AG04449 (cell line): ENCODE measurements at regions not wholly inside any gene's neighbourhood (a gene's known extent, or its start where the extent isn't known, plus 50 kb on each side); places are given as distances from the start of the nearest gene placed in this dataset.

Experiments
- CTCF ChIA-PET: fragments of 350-600 bp; formaldehyde crosslinking; extraction: SDS; loops from one replicate; lab custom pipeline; 2021; ENCODE audit warnings: antibody characterized with exemption; lab: Yijun Ruan, JAX
- POLR2A ChIA-PET: fragments of 400-600, 350-600 bp; formaldehyde crosslinking; extraction: SDS; loops from one replicate; lab custom pipeline; 2020; ENCODE audit warnings: antibody characterized with exemption, inconsistent platforms; lab: Yijun Ruan, JAX
- DNase-seq: peaks from one replicate; pipeline ENCODE4 v3.0.0-alpha.2; 2010; ENCODE audit warnings: low read depth, low spot score
- H3K4me3 ChIP-seq: 2 replicates; pipeline ENCODE4 v1.5.1; 2011; ENCODE audit warnings: low read depth, mild to moderate bottlenecking, control low read depth, low read length
- TF ChIP-seq, protein P1 (sequence below): IDR thresholded peaks from one replicate; pipeline ENCODE4 v1.5.1; 2011; ENCODE audit warnings: mild to moderate bottlenecking, moderate library complexity, low read length, control low read depth, inconsistent platforms; ENCODE audit not compliant: insufficient read depth; ENCODE audit errors: missing control alignments

DNA sequence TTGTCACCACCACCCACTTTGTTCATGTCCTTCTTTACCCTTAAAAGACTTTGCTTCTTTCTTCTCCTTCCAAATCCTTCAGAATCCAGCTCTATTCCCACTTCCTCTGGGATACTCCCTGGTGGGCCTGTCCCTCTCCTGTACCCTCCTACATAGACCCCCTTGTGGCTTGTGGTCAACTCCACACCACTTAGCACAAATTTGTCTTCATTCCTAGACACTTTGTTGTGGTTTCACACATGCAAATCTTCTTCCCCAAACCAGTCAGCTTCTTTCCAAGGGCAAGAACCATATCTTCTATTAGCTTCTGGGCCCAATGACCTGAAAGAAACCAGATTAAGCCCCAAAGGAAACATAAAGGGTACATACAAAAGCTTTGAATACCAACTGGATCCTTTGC is 342.4 kb downstream of the TNS1 start:
- no peak for DNase-seq
- CTCF ChIA-PET: interaction anchor here (0.8 to 1.5 kb wide), 2 partner anchors 10 to 52 kb away, joined by 4 to 5 read pairs; no protein-coding TSS in a partner anchor
- POLR2A ChIA-PET: no interaction called here
- TF ChIP-seq, protein P1, sequence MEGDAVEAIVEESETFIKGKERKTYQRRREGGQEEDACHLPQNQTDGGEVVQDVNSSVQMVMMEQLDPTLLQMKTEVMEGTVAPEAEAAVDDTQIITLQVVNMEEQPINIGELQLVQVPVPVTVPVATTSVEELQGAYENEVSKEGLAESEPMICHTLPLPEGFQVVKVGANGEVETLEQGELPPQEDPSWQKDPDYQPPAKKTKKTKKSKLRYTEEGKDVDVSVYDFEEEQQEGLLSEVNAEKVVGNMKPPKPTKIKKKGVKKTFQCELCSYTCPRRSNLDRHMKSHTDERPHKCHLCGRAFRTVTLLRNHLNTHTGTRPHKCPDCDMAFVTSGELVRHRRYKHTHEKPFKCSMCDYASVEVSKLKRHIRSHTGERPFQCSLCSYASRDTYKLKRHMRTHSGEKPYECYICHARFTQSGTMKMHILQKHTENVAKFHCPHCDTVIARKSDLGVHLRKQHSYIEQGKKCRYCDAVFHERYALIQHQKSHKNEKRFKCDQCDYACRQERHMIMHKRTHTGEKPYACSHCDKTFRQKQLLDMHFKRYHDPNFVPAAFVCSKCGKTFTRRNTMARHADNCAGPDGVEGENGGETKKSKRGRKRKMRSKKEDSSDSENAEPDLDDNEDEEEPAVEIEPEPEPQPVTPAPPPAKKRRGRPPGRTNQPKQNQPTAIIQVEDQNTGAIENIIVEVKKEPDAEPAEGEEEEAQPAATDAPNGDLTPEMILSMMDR: no peak
- H3K4me3 ChIP-seq: no peak overlapping the region

DNA sequence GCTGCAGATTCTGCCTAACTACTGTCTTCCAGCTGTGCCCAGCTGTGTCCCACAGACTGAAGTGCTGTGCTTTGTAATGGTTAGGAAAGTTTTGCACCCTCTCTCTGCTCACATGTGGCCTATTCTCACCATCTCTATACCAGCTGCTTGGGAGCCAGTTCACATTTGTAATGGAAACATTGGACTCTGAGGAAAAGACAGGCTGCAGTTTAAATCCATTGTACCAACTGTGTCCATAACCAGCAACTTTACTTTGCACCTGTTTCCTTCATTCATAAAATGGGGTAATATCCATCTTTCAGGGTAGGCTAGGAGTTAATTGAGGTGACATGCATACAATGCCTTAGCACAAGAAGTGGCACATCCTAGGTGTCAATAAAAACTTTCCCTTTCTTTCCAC is 344.0 kb downstream of the TNS1 start:
- CTCF ChIA-PET: interaction anchor here (1.0 to 1.6 kb wide), 2 partner anchors 9 to 55 kb away, joined by 3 to 4 read pairs; no protein-coding TSS in a partner anchor
- POLR2A ChIA-PET: no interaction called here
- TF ChIP-seq, protein P1: no peak
- DNase-seq: no peak
- H3K4me3 ChIP-seq: no peak overlapping the region

DNA sequence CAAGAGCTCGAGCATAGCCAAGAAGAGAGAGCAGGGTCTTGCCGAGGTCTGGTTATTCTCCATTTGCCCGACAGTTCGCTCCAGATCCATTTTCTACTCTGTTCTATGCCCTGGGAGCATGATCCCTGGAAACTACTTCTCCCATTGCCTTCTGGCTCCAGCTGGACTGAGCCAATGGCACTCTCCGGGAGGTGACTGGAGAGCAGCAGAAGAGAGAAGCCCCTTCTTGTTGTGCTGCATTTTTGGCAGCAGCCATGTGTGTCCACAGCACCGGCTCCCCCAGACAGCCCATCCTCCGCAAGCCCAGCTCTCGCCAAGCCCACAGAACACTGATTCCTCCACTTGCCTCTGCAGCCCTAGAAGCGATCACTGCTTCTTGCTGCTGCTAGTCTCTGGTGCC is 345.5 kb downstream of the TNS1 start:
- ChIA-PET POLR2A (no interaction called here), CTCF (no interaction called here)
- no peak for DNase-seq
- TF ChIP-seq, protein P1: no peak
- no peak overlapping the region for H3K4me3 ChIP-seq

DNA sequence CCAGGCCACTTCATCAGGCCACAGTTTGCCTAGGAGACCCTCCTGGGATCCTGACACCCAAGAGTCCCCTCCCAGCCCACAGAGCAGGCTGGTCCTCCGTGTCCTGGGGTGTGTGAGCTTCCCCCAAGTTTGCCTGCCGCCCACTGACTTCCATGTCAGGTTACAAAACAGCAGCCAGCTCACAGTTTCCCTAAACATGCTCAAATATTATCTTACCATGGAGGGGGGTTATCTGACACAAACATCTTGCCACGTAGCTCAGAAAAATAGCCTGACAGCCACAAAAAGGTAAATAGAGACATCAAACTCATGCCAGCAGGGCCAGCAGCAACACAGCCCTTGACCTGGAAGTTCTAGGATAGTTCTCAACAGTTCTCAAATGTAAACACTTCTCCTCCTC is 346.5 kb downstream of the TNS1 start:
- ChIA-PET CTCF (interaction anchor here (1.0 to 1.2 kb wide), 2 partner anchors 9 to 57 kb away, joined by 3 to 4 read pairs; no protein-coding TSS in a partner anchor), POLR2A (no interaction called here)
- no peak overlapping the region for H3K4me3 ChIP-seq
- TF ChIP-seq, protein P1: no peak
- DNase-seq: no peak

DNA sequence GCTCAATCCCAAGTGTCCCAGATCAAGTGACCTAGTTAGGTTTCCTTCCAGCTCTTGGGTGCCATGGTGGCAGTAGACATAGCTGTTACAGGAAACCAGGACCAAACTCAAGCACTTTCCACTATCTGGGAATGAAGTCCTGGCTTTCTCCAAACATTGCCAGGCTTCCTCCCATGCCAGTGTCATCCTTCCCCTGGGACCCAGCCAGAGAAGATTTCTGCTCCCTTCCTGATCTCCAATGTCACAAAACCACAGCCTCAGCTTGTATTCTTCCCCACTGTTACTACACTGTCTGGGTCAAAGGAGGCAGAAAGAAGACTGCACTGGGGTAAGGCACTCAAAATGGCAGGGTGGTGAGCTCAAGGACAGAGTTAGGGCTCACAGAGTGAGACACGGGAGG is 347.1 kb downstream of the TNS1 start:
- ChIA-PET CTCF (interaction anchor here (0.7 to 1.4 kb wide), 4 partner anchors 8 to 58 kb away, joined by 3 to 4 read pairs (median 4); no protein-coding TSS in a partner anchor), POLR2A (no interaction called here)

DNA sequence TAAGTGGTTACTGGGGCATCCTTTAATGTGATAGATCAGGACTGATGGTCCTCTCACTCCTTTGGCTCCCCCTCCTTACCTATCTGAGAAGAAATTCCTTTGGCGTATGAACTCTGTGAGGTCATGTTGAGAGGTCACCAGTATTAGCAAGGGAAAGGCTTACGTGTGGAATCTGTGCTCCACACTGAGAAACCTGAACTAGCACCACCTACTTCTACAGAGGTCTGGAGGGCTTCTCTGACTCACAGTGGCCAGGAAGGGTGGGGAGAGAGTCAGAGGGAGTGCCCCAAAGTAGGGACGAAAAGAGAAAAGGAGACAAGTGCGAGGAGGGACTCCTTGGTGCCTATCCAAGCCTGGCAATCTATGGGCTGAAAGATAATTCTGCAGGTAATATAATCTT is 348.6 kb downstream of the TNS1 start:
- TF ChIP-seq, protein P1: no peak
- no peak for DNase-seq
- ChIA-PET POLR2A (no interaction called here), CTCF (interaction anchor here (1.0 to 5.8 kb wide), 9 partner anchors 10 to 134 kb away, joined by 3 to 96 read pairs (median 4); no protein-coding TSS in a partner anchor)
- H3K4me3 ChIP-seq: no peak overlapping the region

More for the DNA sequence above, 347.1 kb downstream of the TNS1 start:
- DNase-seq: no peak
- TF ChIP-seq, protein P1: no peak
- H3K4me3 ChIP-seq: no peak overlapping the region
